Kidney tubule cell (primary cell): ENCODE measurements at regions not wholly inside any gene's neighbourhood (a gene's known extent, or its start where the extent isn't known, plus 50 kb on each side); places are given as distances from the start of the nearest gene placed in this dataset.

Experiments used
- DNase-seq: peaks from one replicate; pipeline ENCODE4 v3.0.0-alpha.2; 2018; ENCODE audit warnings: low spot score

DNA sequence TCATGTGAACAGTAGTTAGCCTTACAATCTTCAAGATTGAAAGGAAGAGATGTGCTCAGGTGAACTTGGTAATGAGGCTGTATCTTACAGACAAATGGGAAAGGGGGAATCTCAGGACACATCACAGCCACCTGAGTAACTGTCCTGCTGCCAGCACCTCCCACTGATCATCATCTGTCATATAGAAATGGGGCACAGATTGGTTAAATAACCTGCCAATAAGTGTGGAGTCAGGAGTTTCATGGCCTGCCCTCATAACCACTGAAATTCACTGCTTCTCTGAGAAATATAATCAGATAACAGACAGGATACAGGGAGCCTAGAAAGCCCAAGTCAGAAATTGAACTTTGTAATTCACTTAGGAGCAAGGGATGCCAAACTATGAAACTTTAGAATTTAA is 64.9 kb upstream of the TAS2R16 start:
- DNase-seq, result no peak

DNA sequence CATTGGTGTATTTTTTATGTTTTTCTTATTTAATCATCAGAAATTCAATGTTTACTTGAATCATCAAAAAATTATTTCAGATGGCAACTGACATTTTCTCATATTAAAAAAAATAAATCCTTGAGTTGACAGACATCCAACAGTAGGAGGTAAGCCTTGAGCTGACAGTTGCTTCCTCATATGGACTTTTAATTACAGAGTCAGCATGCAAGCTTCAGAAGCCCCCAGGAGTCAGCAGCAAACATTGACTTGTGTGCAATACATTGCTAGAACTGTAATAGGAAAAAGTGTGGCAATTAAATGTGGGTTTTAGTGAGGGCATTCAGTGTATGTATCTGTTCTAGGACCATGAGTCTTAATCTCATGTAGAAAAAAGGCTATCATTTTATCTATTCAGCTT is 62.4 kb upstream of the TAS2R16 start:
- DNase-seq, result no peak

DNA sequence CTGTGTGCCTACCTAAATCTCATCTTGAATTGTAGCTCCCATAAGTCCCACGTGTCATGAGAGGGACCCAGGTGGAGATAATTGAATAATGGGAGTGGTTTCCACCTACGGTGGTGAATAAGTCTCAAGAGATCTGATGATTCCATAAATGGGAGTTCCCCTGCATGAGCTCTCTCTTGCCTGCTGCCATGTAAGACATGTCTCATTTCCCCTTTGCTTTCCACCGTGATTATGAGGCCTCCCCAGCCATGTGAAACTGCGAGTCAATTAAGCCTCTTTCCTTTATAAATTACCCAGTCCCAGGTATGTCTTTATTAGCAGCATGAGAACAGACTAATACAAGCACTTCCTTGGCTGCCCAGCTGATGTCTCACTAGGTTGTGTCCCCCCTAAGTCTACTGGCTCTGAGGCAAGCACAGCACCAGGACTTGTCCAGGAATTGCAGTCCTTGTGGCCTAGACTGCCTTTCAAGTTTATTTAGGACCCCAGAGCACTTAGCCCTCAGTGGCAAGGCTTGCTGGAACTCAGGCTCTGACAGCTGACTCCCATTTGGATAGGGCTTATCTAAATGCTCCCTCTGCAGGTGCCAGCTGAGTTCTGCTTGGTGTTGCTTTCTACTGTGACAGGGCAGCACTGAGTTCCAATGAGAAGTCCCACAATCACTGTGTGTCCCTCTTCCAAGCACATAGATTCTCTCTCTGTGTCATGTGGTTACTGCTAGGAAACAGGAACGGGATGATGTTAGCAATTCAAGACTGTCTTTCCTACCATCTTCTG is 59.0 kb upstream of the TAS2R16 start:
- peak; percentile 50 for DNase-seq

DNA sequence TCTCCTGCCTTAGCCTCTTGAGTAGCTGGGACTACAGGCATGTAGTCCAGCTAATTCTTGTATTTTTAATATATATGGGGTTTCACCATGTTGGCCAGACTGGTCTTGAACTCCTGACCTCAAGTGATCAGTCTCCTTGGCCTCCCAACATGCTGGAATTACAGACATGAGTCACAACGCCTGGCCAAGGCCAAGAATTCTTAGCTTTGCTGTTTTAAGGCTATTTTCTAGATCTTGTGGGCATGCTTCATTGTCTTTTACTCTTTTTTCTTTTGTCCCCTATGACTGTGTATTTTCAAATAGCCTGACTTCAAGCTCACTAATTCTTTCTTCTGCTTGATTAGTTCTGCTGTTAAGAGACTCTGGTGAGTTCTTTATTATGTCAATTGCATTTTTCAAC is 56.4 kb upstream of the TAS2R16 start:
- peak; percentile 28 for DNase-seq

GRCh38 chr7:123047955-123048354 is 52.5 kb upstream of the TAS2R16 start:
- DNase-seq, result no peak
